Right atrium auricular region (tissue), 2 donors: ENCODE measurements at regions not wholly inside any gene's neighbourhood (a gene's known extent, or its start where the extent isn't known, plus 50 kb on each side); places are given as distances from the start of the nearest gene placed in this dataset.
"Not testable (repeated sequence)": the region's sequence is repeated elsewhere in the genome, so short reads cannot be mapped to it uniquely, and the experiment has no call there.

Experiments
- DNase-seq: peaks from one replicate; pipeline ENCODE4 v3.0.0-alpha.2; 2019; ENCODE audit warnings: low spot score
- H3K27ac ChIP-seq, 2 donors: fragments of 200-600 bp; sonication (generic); 1 replicate in 1 of 2; 2 replicates in 1 of 2; pipeline ENCODE4 v1.5.1; 2016 to 2019
- H3K27me3 ChIP-seq, 2 donors: fragments of 200-600 bp; sonication (generic); one replicate each; pipeline versions ENCODE4 v1.5.1 to v1.6.0; 2017 to 2019
- H3K36me3 ChIP-seq: fragments of 200-600 bp; sonication (generic); one replicate; pipeline ENCODE4 v1.5.1; 2016
- H3K4me1 ChIP-seq, 2 donors: fragments of 200-600 bp; sonication (generic); one replicate each; pipeline versions ENCODE4 v1.5.1 to v1.6.0; 2017 to 2019
- H3K4me3 ChIP-seq, 2 donors: fragments of 200-600 bp; sonication (generic); 1 replicate in 1 of 2; 2 replicates in 1 of 2; pipeline ENCODE4 v1.5.1; 2017 to 2019; ENCODE audit warnings: mild to moderate bottlenecking in 1 of 2, moderate library complexity in 1 of 2
- H3K9me3 ChIP-seq, 2 donors: fragments of 200-600 bp; sonication (generic); one replicate each; pipeline ENCODE4 v1.5.1; 2019
- TF ChIP-seq, protein P1 (sequence below), 2 donors: fragments of 200-600 bp; sonication (generic); IDR thresholded peaks; one replicate each; pipeline ENCODE4 v1.5.1; 2019; ENCODE audit warnings: antibody characterized with exemption in 2 of 2

DNA sequence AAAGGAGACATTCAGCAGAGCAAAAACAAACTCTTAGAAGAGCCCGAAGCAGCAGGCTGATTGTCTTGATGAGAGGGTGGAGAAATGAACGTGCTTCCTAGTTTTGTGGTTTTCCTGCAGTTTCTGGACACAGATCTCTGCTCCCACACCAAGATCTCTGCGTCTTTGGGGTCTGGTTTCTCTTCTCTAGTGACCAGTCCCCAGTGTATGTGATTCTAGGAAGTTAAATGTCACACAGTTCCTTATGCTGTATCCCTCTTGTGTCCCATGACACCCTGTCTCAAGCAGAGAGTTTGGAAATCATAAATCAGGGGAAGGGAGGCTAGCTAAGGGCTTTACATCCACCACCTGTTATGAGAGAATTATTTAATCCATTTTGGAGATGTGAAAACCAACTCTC, 55.4 kb upstream of the KLF14 start:
- no peaks in the 10 kb centered on the region for H3K36me3 ChIP-seq
- no peak overlapping the region for H3K4me3 ChIP-seq
- TF ChIP-seq, protein P1, sequence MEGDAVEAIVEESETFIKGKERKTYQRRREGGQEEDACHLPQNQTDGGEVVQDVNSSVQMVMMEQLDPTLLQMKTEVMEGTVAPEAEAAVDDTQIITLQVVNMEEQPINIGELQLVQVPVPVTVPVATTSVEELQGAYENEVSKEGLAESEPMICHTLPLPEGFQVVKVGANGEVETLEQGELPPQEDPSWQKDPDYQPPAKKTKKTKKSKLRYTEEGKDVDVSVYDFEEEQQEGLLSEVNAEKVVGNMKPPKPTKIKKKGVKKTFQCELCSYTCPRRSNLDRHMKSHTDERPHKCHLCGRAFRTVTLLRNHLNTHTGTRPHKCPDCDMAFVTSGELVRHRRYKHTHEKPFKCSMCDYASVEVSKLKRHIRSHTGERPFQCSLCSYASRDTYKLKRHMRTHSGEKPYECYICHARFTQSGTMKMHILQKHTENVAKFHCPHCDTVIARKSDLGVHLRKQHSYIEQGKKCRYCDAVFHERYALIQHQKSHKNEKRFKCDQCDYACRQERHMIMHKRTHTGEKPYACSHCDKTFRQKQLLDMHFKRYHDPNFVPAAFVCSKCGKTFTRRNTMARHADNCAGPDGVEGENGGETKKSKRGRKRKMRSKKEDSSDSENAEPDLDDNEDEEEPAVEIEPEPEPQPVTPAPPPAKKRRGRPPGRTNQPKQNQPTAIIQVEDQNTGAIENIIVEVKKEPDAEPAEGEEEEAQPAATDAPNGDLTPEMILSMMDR (IDR thresholded peaks at IDR 0.05): no peak
- no peak overlapping the region for H3K27ac ChIP-seq
- no peaks in the 10 kb centered on the region for H3K4me1 ChIP-seq
- no peaks in the 10 kb centered on the region for H3K27me3 ChIP-seq
- no peaks in the 10 kb centered on the region for H3K9me3 ChIP-seq
- no peak for DNase-seq

DNA sequence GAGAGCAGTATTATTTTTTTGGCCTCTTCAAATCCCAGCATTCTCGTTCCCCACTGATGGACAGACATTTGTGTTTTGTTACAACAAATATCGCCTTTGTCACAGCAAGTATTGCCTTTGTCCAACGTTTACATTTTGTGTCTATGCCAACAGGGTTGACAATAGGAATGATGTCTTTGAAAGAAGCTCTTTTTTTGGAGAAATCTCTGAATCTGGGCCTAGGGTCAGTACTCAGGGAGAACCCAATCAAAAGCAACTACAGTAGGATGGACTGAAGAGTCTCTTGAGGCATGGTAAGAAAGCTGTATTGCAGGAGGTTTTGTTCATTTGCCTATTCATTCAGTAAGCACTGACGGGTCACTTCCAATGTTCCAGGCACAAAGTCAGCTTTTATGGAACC, 57.7 kb upstream of the KLF14 start:
- H3K4me1 ChIP-seq: no peaks in the 10 kb centered on the region
- H3K27ac ChIP-seq: no peak overlapping the region
- H3K27me3 ChIP-seq: no peaks in the 10 kb centered on the region
- H3K9me3 ChIP-seq: no peaks in the 10 kb centered on the region
- no peak overlapping the region for H3K4me3 ChIP-seq
- no peaks in the 10 kb centered on the region for H3K36me3 ChIP-seq
- TF ChIP-seq, protein P1 (IDR thresholded peaks at IDR 0.05): no peak
- no peak for DNase-seq

DNA sequence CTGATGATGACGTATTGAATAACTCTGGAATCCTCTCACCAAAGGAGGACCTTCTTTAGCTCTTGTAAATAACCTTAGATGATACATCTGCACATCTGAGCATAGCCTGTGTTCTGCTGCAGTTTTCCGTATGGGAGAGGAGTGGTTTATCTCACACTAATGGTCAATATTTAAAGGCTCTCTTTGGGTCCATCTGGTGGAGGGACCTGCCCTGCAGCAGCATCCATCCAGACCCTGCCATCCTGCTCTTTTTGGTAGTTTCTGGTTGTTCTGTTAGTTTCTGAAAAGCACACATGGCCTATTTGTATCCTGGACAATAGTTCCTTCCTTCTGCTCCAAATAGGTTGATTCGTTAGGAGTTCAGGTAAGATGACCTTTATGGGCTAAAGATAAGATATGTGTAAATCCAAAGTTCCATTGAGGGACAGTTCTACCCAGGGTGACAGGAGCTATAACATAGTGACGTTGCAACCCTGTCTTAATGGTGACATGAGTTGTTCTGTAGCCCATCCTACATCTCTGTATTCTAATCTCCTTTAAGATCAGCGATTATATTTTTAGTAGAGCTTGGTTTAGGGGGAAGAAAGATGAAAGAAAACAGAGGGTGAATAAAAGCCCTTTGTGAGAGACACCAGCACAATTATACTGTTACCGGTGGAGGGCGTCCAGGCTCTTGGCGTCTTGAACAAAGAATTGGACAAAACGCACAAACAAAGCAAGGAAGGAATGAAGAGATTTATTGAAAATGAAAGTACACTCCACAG, 60.0 kb upstream of the KLF14 start:
- TF ChIP-seq, protein P1 (IDR thresholded peaks at IDR 0.05): no peak

DNA sequence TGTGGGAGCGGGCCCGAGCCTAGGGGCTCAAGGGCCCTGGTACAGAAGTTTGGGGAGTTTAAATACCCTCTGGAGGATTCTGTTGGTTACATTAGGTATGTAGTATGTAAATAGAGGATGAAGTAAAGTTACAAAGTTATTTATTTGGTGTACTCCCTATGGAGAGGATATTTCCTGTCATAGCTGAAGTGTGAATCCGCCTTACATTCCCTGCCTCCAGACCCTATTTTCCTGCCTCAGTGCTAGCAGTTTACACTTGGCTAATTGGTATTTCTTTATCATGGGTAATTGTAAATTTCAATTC, 60.6 kb upstream of the KLF14 start:
- Histone ChIP-seq H3K27ac (no peak overlapping the region), H3K4me3 (no peak overlapping the region), H3K36me3 (no peaks in the 10 kb centered on the region), H3K27me3 (no peaks in the 10 kb centered on the region), H3K9me3 (no peaks in the 10 kb centered on the region), H3K4me1 (no peaks in the 10 kb centered on the region)
- no peak for DNase-seq
- TF ChIP-seq, protein P1 (IDR thresholded peaks at IDR 0.05): no peak

More for the DNA sequence above, 60.0 kb upstream of the KLF14 start:
- no peak for DNase-seq
- Histone ChIP-seq H3K27me3 (no peaks in the 10 kb centered on the region), H3K27ac (no peak overlapping the region), H3K36me3 (no peaks in the 10 kb centered on the region), H3K9me3 (no peaks in the 10 kb centered on the region), H3K4me1 (no peaks in the 10 kb centered on the region), H3K4me3 (no peak overlapping the region)

DNA sequence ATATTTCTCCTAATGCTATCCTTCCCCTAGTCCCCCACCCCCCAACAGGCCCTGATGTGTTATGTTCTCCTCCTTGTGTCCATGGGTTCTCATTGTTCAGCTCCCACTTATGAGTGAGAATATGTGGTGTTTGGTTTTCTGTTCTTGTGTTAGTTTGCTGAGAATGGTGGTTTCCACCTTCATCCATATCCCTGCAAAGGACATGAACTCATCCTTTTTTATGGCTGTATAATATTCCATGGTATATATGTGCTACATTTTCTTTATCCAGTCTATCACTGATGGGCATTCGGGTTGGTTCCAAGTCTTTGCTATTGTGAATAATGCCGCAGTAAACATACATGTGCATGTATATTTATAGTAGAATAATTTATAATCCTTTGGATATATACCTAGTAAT, 62.4 kb upstream of the KLF14 start:
- not testable (repeated sequence) for H3K4me1 ChIP-seq, H3K9me3 ChIP-seq, H3K36me3 ChIP-seq, DNase-seq, H3K27ac ChIP-seq, H3K27me3 ChIP-seq, H3K4me3 ChIP-seq

DNA sequence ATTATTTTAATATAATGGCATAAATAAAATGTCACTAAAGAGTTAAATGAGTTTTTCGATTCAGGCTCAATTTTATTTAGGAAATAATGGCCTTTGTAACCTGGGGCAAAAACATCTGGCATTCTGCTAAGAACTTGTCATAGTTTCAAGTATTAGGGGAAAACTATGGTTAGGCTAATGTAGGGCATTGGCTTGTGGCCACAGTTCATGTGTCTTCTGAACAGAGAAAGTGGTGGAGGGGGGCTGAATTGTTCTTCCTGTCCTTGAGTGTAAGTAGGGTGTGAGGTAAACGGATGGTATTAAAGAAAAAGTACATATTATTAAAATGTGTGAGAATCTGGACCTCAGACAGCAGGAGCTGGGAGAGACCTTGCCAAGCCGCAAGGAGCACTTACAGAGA, 69.1 kb upstream of the KLF14 start:
- no peak for DNase-seq
- H3K4me3 ChIP-seq: no peak overlapping the region
- no peaks in the 10 kb centered on the region for H3K27me3 ChIP-seq
- H3K36me3 ChIP-seq: no peaks in the 10 kb centered on the region
- TF ChIP-seq, protein P1 (IDR thresholded peaks at IDR 0.05): no peak
- H3K27ac ChIP-seq: no peak overlapping the region
- no peaks in the 10 kb centered on the region for H3K4me1 ChIP-seq
- no peaks in the 10 kb centered on the region for H3K9me3 ChIP-seq
